Sigmoid colon (tissue), 6 donors: ENCODE measurements at regions not wholly inside any gene's neighbourhood (a gene's known extent, or its start where the extent isn't known, plus 50 kb on each side); places are given as distances from the start of the nearest gene placed in this dataset.

Experiments used
- DNase-seq: peaks from one replicate; pipeline ENCODE4 v3.0.0-alpha.2; 2019
- H3K27ac ChIP-seq, 4 donors: fragments of 200-600 bp; sonication (generic); one replicate each; pipeline ENCODE4 v1.5.1; 2016 to 2019; ENCODE audit warnings: mild to moderate bottlenecking in 1 of 4
- H3K27me3 ChIP-seq, 3 donors: fragments of 200-600 bp; sonication (generic); one replicate each; pipeline ENCODE4 v1.5.1; 2019; ENCODE audit warnings: mild to moderate bottlenecking in 1 of 3
- H3K36me3 ChIP-seq, 4 donors: fragments of 200-600 bp; sonication (generic); one replicate each; pipeline ENCODE4 v1.5.1; 2016 to 2019
- H3K4me1 ChIP-seq, 4 donors: fragments of 200-600 bp; sonication (generic); one replicate each; pipeline ENCODE4 v1.5.1; 2017 to 2019
- H3K4me3 ChIP-seq, 4 donors: fragments of 200-600 bp; sonication (generic); one replicate each; pipeline ENCODE4 v1.5.1; 2017 to 2019; ENCODE audit warnings: mild to moderate bottlenecking in 2 of 4, moderate library complexity in 1 of 4
- H3K9me3 ChIP-seq, 4 donors: fragments of 200-600 bp in 3 of 4; sonication (generic) in 3 of 4; one replicate each; pipeline versions ENCODE4 v1.5.1 to v1.6.1; 2013 to 2019
- CTCF ChIP-seq, 4 experiments: fragments of 450-650 bp in 3 of 4; fragments of 200-600 bp in 1 of 4; IDR thresholded peaks; one replicate each; pipeline ENCODE4 v1.5.1; 2016 to 2019; ENCODE audit warnings: antibody characterized with exemption in 4 of 4, mild to moderate bottlenecking in 3 of 4, moderate library complexity in 2 of 4
- EP300 ChIP-seq, 4 donors: sonication (generic); formaldehyde crosslinking; IDR thresholded peaks; one replicate each; pipeline ENCODE4 v1.6.1; 2017; ENCODE audit warnings: antibody characterized with exemption in 4 of 4
- POLR2A ChIP-seq, 2 donors: fragments of 450-650 bp; IDR thresholded peaks; one replicate each; pipeline ENCODE4 v1.6.1; 2016; ENCODE audit warnings: antibody characterized with exemption in 2 of 2, mild to moderate bottlenecking in 2 of 2, moderate library complexity in 2 of 2
- POLR2AphosphoS5 ChIP-seq, 4 donors: sonication (generic); formaldehyde crosslinking; IDR thresholded peaks; one replicate each; pipeline ENCODE4 v1.6.1; 2017; ENCODE audit warnings: antibody characterized with exemption in 4 of 4
- WGBS, 2 donors: extraction: QIAGEN DNeasy Blood & Tissue Kit; methylation state at CpG; one replicate each; pipeline ENCODE4 v1.1.7; 2013; 5-methylcytosine and 5-hydroxymethylcytosine counted together
- intact Hi-C: fragments of 100-400 bp; cut with DNase I; formaldehyde crosslinking; loops from one replicate; pipeline ENCODE4 v1.15.1; 2023
- donor health status: healthy with polysubstance abuse.
- donor health status: healthy.

GRCh38 chr4:175540732-175541131 lies 271.3 kb downstream of the GPM6A start:
- intact Hi-C loops: no loop called here
- H3K4me1 ChIP-seq: peaks cover 0 to 31% (median 13%) of the 10 kb centered on the region in 4 donors

DNA sequence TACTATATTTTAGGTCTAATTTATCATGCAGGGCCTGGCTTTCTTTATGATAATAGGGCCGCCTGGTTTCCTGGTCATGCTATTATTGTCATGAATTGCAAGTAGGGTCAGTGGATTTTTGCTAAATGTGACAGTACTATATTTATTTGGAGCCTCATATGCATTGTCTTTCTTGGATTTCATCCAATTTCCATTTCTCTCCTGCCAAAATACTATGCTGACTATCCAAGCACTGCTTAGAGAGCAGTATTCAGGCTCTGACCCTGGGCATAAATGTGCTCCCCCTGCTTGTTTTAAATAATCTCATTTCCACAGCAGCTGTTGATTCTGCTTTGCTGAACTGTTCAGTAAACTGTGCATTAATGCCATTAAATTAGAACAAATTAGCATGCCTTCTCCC lies 269.3 kb downstream of the GPM6A start:
- Histone ChIP-seq H3K9me3 (peaks cover 0 to 2% (median 0%) of the 10 kb centered on the region in 4 donors), H3K36me3 (no peaks in the 10 kb centered on the region), H3K4me1 (peaks cover 0 to 31% (median 13%) of the 10 kb centered on the region in 4 donors), H3K27me3 (no peaks in the 10 kb centered on the region), H3K4me3 (no peak overlapping the region), H3K27ac (no peak overlapping the region)
- TF ChIP-seq CTCF (IDR thresholded peaks at IDR 0.05) (no peak), POLR2AphosphoS5 (IDR thresholded peaks at IDR 0.05) (no peak), POLR2A (IDR thresholded peaks at IDR 0.05) (no peak), EP300 (IDR thresholded peaks at IDR 0.05) (no peak)
- intact Hi-C loops: no loop called here
- DNase-seq: no peak
- WGBS, 2 donors: 67 to 68% methylated on average over 1 of the region's 1 CpG

More at GRCh38 chr4:175540732-175541131, 271.3 kb downstream of the GPM6A start:
- no peak overlapping the region for H3K27ac ChIP-seq
- H3K4me3 ChIP-seq: no peak overlapping the region
- peaks cover 0 to 2% (median 0%) of the 10 kb centered on the region in 4 donors for H3K9me3 ChIP-seq
- WGBS, 2 donors: 81 to 91% methylated on average over 7 of the region's 7 CpGs
- DNase-seq: no peak
- H3K27me3 ChIP-seq: no peaks in the 10 kb centered on the region
- no peaks in the 10 kb centered on the region for H3K36me3 ChIP-seq
- TF ChIP-seq POLR2AphosphoS5 (IDR thresholded peaks at IDR 0.05): no peak

- no peaks in the 10 kb centered on the region for H3K9me3 ChIP-seq
- DNase-seq: no peak
- no peaks in the 10 kb centered on the region for H3K27me3 ChIP-seq
- intact Hi-C loops: no loop called here
- TF ChIP-seq POLR2AphosphoS5 (IDR thresholded peaks at IDR 0.05): no peak
- no peak for TF ChIP-seq POLR2A (IDR thresholded peaks at IDR 0.05)
- TF ChIP-seq EP300 (IDR thresholded peaks at IDR 0.05): no peak
- TF ChIP-seq CTCF (IDR thresholded peaks at IDR 0.05): no peak
- H3K27ac ChIP-seq: no peak overlapping the region
- H3K4me3 ChIP-seq: no peak overlapping the region
- 79 to 86% methylated on average over 6 of the region's 6 CpGs for WGBS, 2 donors
- no peaks in the 10 kb centered on the region for H3K4me1 ChIP-seq
- H3K36me3 ChIP-seq: no peaks in the 10 kb centered on the region
Measured at GRCh38 chr4:175559126-175559525, 252.9 kb downstream of the GPM6A start.

DNA sequence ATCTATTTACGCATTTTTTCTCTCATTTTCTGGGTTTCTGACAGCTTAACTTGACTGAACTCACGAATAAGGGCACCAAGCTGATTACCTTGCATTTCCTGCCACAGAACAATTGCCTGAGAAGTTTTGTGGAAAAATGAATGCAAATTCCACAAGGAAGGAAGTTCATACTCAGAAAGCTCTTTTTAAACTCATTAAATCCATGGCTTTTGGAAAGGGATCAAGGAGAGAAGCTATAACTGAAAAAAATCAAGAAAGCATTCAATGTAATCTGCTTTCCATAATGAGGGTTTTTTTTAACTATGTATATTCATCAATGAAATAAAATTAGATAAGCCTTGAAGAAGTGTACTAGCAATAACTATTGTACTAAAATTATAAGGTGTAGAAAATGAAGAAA lies 252.5 kb downstream of the GPM6A start:
- DNase-seq: no peak
- no peak for TF ChIP-seq CTCF (IDR thresholded peaks at IDR 0.05)
- no peak for TF ChIP-seq POLR2AphosphoS5 (IDR thresholded peaks at IDR 0.05)
- TF ChIP-seq POLR2A (IDR thresholded peaks at IDR 0.05): no peak
- TF ChIP-seq EP300 (IDR thresholded peaks at IDR 0.05): no peak
- H3K36me3 ChIP-seq: no peaks in the 10 kb centered on the region
- WGBS, 2 donors: 53 to 75% methylated on average over 2 of the region's 2 CpGs
- H3K4me3 ChIP-seq: no peak overlapping the region
- intact Hi-C loops: no loop called here
- H3K27me3 ChIP-seq: no peaks in the 10 kb centered on the region
- no peak overlapping the region for H3K27ac ChIP-seq
- no peaks in the 10 kb centered on the region for H3K4me1 ChIP-seq
- no peaks in the 10 kb centered on the region for H3K9me3 ChIP-seq

GRCh38 chr4:175560604-175561003 lies 251.5 kb downstream of the GPM6A start:
- peak in 1 of 4 experiments; percentile 5 for TF ChIP-seq CTCF (IDR thresholded peaks at IDR 0.05)
- TF ChIP-seq POLR2A (IDR thresholded peaks at IDR 0.05): no peak
- Histone ChIP-seq H3K4me3 (no peak overlapping the region), H3K9me3 (no peaks in the 10 kb centered on the region), H3K4me1 (no peaks in the 10 kb centered on the region), H3K36me3 (no peaks in the 10 kb centered on the region), H3K27me3 (no peaks in the 10 kb centered on the region), H3K27ac (no peak overlapping the region)
- intact Hi-C loops: loop anchor here (5.0 kb wide), 1 partner anchor 782 kb away; no protein-coding TSS in a partner anchor
- DNase-seq: no peak
- 22 to 41% methylated on average over 1 of the region's 1 CpG for WGBS, 2 donors
